HepG2 (cell line): ENCODE measurements at regions not wholly inside any gene's neighbourhood (a gene's known extent, or its start where the extent isn't known, plus 50 kb on each side); places are given as distances from the start of the nearest gene placed in this dataset.
A peak's percentile ranks its signal among the peaks of the same experiment; 100 is the strongest.

Source experiments
- AHDC1 ChIP-seq: sonication (generic); formaldehyde crosslinking; IDR thresholded peaks from 2 replicates; pipeline ENCODE4 v1.5.1; 2020; ENCODE audit warnings: mild to moderate bottlenecking, missing genetic modification reagents, borderline replicate concordance
- ASH2L ChIP-seq: fragments of 300-600, 200-600 bp; sonication (generic); IDR thresholded peaks from 2 replicates; pipeline ENCODE4 v1.7.0; 2017; ENCODE audit warnings: low read depth, mild to moderate bottlenecking, moderate library complexity, mixed read lengths, low read length; ENCODE audit not compliant: insufficient read length
- ATF3 ChIP-seq: sonication (generic); formaldehyde crosslinking; IDR thresholded peaks from 2 replicates; pipeline ENCODE4 v1.4.0; 2020; ENCODE audit warnings: missing genetic modification reagents
- CENPX ChIP-seq: sonication (generic); formaldehyde crosslinking; IDR thresholded peaks from 2 replicates; pipeline ENCODE4 v1.9.0; 2021; ENCODE audit warnings: mild to moderate bottlenecking, missing genetic modification reagents, moderate library complexity
- HMGA1 ChIP-seq: sonication (generic); formaldehyde crosslinking; conservative IDR thresholded peaks from 2 replicates; pipeline ENCODE4 v1.4.0; 2020; ENCODE audit warnings: missing genetic modification reagents
- NCOR1 ChIP-seq: fragments of 200-600 bp; sonication (generic); IDR thresholded peaks from 2 replicates; pipeline ENCODE4 v1.7.0; 2017; ENCODE audit warnings: antibody characterized with exemption, low read length, borderline replicate concordance
- NR2F2 ChIP-seq: IDR thresholded peaks from 2 replicates; pipeline ENCODE4 v1.6.1; 2012; ENCODE audit warnings: low read depth, inconsistent platforms, borderline replicate concordance
- RARA ChIP-seq: IDR thresholded peaks from 2 replicates; pipeline ENCODE4 v1.6.1; 2016; ENCODE audit warnings: missing genetic modification reagents, missing compliant biosample characterization
- TMF1 ChIP-seq: sonication (generic); formaldehyde crosslinking; IDR thresholded peaks from 2 replicates; pipeline ENCODE4 v1.8.1; 2022; ENCODE audit warnings: low read depth, missing genetic modification reagents
- ZFP41 ChIP-seq: sonication (generic); formaldehyde crosslinking; IDR thresholded peaks from 2 replicates; pipeline ENCODE4 v1.4.0; 2020; ENCODE audit warnings: mild to moderate bottlenecking, missing genetic modification reagents, borderline replicate concordance
- ZNF230 ChIP-seq: sonication (generic); formaldehyde crosslinking; IDR thresholded peaks from 2 replicates; pipeline ENCODE4 v1.4.0; 2020; ENCODE audit warnings: mild to moderate bottlenecking, missing genetic modification reagents
- ZNF382 ChIP-seq: sonication (generic); formaldehyde crosslinking; IDR thresholded peaks from 2 replicates; pipeline ENCODE4 v1.5.0; 2020; ENCODE audit warnings: missing genetic modification reagents, mild to moderate bottlenecking, borderline replicate concordance
- ZNF546 ChIP-seq: sonication (generic); formaldehyde crosslinking; conservative IDR thresholded peaks from 2 replicates; pipeline ENCODE4 v1.8.1; 2023; ENCODE audit warnings: mild to moderate bottlenecking, missing genetic modification reagents
- ZNF577 ChIP-seq: sonication (generic); formaldehyde crosslinking; IDR thresholded peaks from 2 replicates; pipeline ENCODE4 v1.4.0; 2020; ENCODE audit warnings: mild to moderate bottlenecking, low read depth, missing genetic modification reagents, borderline replicate concordance
- TF ChIP-seq, protein P1 (sequence below): sonication (generic); formaldehyde crosslinking; IDR thresholded peaks from 2 replicates; pipeline ENCODE4 v1.5.0; 2020; ENCODE audit warnings: missing genetic modification reagents
- TF ChIP-seq, protein P2 (sequence below): sonication (generic); formaldehyde crosslinking; IDR thresholded peaks from 2 replicates; pipeline ENCODE4 v1.8.1; 2023; ENCODE audit warnings: mild to moderate bottlenecking, inconsistent platforms, moderate library complexity, missing genetic modification reagents, borderline replicate concordance
- TF ChIP-seq, protein P3 (sequence below): IDR thresholded peaks from 2 replicates; pipeline ENCODE4 v1.6.1; 2012; ENCODE audit warnings: low read length, improper control_type of control experiment

DNA sequence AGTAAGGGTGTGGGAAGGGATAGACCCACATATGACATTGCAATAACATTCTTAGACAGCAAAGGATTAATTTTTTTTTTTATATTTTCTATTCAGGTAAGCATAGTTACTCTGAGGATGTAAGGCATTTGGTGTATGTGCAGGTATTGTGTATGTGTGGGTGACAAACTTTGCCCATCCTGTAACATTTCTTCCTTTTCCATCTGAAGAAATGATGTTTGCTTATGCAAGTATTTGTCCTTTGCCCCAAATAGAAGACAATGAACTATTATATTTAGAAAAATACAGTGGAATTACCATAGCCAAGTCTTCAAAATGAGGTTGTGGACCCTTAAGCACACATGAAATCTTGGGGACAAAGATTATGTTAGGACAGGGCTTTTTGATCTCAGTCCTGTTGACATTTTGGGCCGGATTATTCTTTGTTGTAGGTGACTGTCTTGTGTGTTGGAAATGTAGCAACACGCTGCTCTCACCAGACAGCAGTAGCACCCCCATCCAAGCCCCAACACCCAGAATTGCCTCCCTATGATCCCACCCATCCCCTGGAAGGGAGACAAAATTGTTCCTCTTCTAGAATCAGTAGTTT is 1244.7 kb downstream of the STIM2 start (continued):
- TF ChIP-seq AHDC1 (CRISPR knock-in tag) (peak; percentile 55; the same call in 1 of the 2 replicates), ZFP41 (CRISPR knock-in tag) (no peak), ZNF230 (CRISPR knock-in tag) (no peak), HMGA1 (no peak), RARA (CRISPR knock-in tag) (peak; percentile 61), ATF3 (CRISPR knock-in tag) (no peak), NR2F2 (peak; percentile 40), TMF1 (CRISPR knock-in tag) (no peak), ZNF382 (CRISPR knock-in tag) (no peak), ASH2L (peak; percentile 39), CENPX (CRISPR knock-in tag) (no peak), ZNF546 (CRISPR knock-in tag) (no peak), NCOR1 (peak; percentile 69; the same call in 1 of the 2 replicates), ZNF577 (CRISPR knock-in tag) (no peak)
- TF ChIP-seq, protein P1, sequence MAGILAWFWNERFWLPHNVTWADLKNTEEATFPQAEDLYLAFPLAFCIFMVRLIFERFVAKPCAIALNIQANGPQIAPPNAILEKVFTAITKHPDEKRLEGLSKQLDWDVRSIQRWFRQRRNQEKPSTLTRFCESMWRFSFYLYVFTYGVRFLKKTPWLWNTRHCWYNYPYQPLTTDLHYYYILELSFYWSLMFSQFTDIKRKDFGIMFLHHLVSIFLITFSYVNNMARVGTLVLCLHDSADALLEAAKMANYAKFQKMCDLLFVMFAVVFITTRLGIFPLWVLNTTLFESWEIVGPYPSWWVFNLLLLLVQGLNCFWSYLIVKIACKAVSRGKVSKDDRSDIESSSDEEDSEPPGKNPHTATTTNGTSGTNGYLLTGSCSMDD (CRISPR knock-in tag): no peak
- TF ChIP-seq, protein P2, sequence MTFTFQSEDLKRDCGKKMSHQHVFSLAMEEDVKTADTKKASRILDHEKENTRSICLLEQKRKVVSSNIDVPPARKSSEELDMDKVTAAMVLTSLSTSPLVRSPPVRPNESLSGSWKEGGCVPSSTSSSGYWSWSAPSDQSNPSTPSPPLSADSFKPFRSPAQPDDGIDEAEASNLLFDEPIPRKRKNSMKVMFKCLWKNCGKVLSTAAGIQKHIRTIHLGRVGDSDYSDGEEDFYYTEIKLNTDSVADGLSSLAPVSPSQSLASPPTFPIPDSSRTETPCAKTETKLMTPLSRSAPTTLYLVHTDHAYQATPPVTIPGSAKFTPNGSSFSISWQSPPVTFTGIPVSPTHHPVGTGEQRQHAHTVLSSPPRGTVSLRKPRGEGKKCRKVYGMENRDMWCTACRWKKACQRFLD (CRISPR knock-in tag): no peak
- TF ChIP-seq, protein P3, sequence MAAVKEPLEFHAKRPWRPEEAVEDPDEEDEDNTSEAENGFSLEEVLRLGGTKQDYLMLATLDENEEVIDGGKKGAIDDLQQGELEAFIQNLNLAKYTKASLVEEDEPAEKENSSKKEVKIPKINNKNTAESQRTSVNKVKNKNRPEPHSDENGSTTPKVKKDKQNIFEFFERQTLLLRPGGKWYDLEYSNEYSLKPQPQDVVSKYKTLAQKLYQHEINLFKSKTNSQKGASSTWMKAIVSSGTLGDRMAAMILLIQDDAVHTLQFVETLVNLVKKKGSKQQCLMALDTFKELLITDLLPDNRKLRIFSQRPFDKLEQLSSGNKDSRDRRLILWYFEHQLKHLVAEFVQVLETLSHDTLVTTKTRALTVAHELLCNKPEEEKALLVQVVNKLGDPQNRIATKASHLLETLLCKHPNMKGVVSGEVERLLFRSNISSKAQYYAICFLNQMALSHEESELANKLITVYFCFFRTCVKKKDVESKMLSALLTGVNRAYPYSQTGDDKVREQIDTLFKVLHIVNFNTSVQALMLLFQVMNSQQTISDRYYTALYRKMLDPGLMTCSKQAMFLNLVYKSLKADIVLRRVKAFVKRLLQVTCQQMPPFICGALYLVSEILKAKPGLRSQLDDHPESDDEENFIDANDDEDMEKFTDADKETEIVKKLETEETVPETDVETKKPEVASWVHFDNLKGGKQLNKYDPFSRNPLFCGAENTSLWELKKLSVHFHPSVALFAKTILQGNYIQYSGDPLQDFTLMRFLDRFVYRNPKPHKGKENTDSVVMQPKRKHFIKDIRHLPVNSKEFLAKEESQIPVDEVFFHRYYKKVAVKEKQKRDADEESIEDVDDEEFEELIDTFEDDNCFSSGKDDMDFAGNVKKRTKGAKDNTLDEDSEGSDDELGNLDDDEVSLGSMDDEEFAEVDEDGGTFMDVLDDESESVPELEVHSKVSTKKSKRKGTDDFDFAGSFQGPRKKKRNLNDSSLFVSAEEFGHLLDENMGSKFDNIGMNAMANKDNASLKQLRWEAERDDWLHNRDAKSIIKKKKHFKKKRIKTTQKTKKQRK: no peak
